ENCODE measurements at regions not wholly inside any gene's neighbourhood (a gene's known extent, or its start where the extent isn't known, plus 50 kb on each side); places are given as distances from the start of the nearest gene placed in this dataset.

DNA sequence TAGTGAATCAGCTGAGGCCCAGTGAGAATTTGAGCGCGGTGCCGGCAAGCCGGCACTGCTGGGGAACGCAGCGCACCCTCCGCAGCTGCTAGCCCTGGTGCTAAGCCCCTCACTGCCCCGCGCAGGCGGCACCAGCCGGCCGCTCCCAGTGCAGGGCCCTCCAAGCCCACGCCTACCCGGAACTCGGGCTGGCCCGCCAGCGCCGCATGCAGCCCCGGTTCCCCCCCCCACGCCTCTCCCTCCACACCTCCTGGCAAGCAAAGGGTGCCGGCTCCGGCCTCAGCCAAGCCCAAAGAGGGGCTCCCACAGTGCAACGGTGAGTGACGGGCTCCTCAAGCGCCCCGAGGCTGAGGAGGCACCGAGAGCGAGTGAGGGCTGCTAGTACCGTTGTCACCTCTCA is 54.5 kb upstream of the VASH1 start:
- POLR2A ChIA-PET (ENCODE audit: low non-redundant PET): no interaction called here
- no TSS peak for BruUV-seq (replicated peaks)
- DNase-seq (ENCODE audit: low spot score): no peak

GRCh38 chr14:76708028-76708427 is 53.2 kb upstream of the VASH1 start:
- Histone ChIP-seq H3K4me3 (ENCODE audit: low read depth, low read length, poor library complexity, severe bottlenecking) (no peak overlapping the region), H3K9me3 (ENCODE audit: low read depth, low read length, poor library complexity, severe bottlenecking) (no peaks in the 10 kb centered on the region), H3K4me1 (ENCODE audit: insufficient read depth, low read length, poor library complexity, severe bottlenecking) (no peaks in the 10 kb centered on the region), H3K36me3 (ENCODE audit: insufficient read depth, low read length, poor library complexity, severe bottlenecking) (no peaks in the 10 kb centered on the region), H3K27me3 (replicated peaks; ENCODE audit: insufficient read depth, low read depth, low read length, poor library complexity) (no peaks in the 10 kb centered on the region), H3K27ac (ENCODE audit: low read depth, low read length, poor library complexity, severe bottlenecking) (no peak overlapping the region)
- DNase-seq (ENCODE audit: low spot score): no peak
- BruUV-seq (replicated peaks): no TSS peak
- ChIA-PET POLR2A (ENCODE audit: low non-redundant PET) (no interaction called here), CTCF (interaction anchor here (1.0 kb wide), 1 partner anchor 77 kb away, joined by 6 read pairs; no protein-coding TSS in a partner anchor)
- intact Hi-C loops (cut with micrococcal nuclease; ENCODE audit: unreplicated experiment): loop anchor here (2.0 kb wide), 1 partner anchor 77 kb away; no protein-coding TSS in a partner anchor
- TF ChIP-seq EZH2 (IDR thresholded peaks at IDR 0.05; ENCODE audit: borderline replicate concordance, low read depth, low read length, poor library complexity, severe bottlenecking) (no peak), CTCF (conservative IDR thresholded peaks at IDR 0.05; ENCODE audit: low read depth, low read length) (no peak)

More for the DNA sequence above, 54.5 kb upstream of the VASH1 start:
- TF ChIP-seq CTCF (conservative IDR thresholded peaks at IDR 0.05; ENCODE audit: low read depth, low read length): no peak
- no peak for TF ChIP-seq EZH2 (IDR thresholded peaks at IDR 0.05; ENCODE audit: borderline replicate concordance, low read depth, low read length, poor library complexity, severe bottlenecking)
- no peaks in the 10 kb centered on the region for H3K27me3 ChIP-seq (replicated peaks; ENCODE audit: insufficient read depth, low read depth, low read length, poor library complexity)
- H3K36me3 ChIP-seq (ENCODE audit: insufficient read depth, low read length, poor library complexity, severe bottlenecking): no peaks in the 10 kb centered on the region
- intact Hi-C loops (cut with micrococcal nuclease; ENCODE audit: unreplicated experiment): no loop called here
- no peaks in the 10 kb centered on the region for H3K9me3 ChIP-seq (ENCODE audit: low read depth, low read length, poor library complexity, severe bottlenecking)
- no peak overlapping the region for H3K27ac ChIP-seq (ENCODE audit: low read depth, low read length, poor library complexity, severe bottlenecking)
- CTCF ChIA-PET: no interaction called here
- H3K4me1 ChIP-seq (ENCODE audit: insufficient read depth, low read length, poor library complexity, severe bottlenecking): no peaks in the 10 kb centered on the region
- no peak overlapping the region for H3K4me3 ChIP-seq (ENCODE audit: low read depth, low read length, poor library complexity, severe bottlenecking)

GRCh38 chr14:76708771-76709170 is 52.5 kb upstream of the VASH1 start:
- POLR2A ChIA-PET (ENCODE audit: low non-redundant PET): no interaction called here

More at GRCh38 chr14:76708771-76709170, 52.5 kb upstream of the VASH1 start:
- Histone ChIP-seq H3K36me3 (ENCODE audit: insufficient read depth, low read length, poor library complexity, severe bottlenecking) (no peaks in the 10 kb centered on the region), H3K27me3 (replicated peaks; ENCODE audit: insufficient read depth, low read depth, low read length, poor library complexity) (no peaks in the 10 kb centered on the region), H3K4me1 (ENCODE audit: insufficient read depth, low read length, poor library complexity, severe bottlenecking) (no peaks in the 10 kb centered on the region), H3K4me3 (ENCODE audit: low read depth, low read length, poor library complexity, severe bottlenecking) (no peak overlapping the region), H3K27ac (ENCODE audit: low read depth, low read length, poor library complexity, severe bottlenecking) (no peak overlapping the region), H3K9me3 (ENCODE audit: low read depth, low read length, poor library complexity, severe bottlenecking) (no peaks in the 10 kb centered on the region)
- intact Hi-C loops (cut with micrococcal nuclease; ENCODE audit: unreplicated experiment): loop anchor here (2.0 kb wide), 1 partner anchor 76 kb away; no protein-coding TSS in a partner anchor
- no TSS peak for BruUV-seq (replicated peaks)
- no peak for DNase-seq (ENCODE audit: low spot score)
- CTCF ChIA-PET: no interaction called here
- no peak for TF ChIP-seq CTCF (conservative IDR thresholded peaks at IDR 0.05; ENCODE audit: low read depth, low read length)
- no peak for TF ChIP-seq EZH2 (IDR thresholded peaks at IDR 0.05; ENCODE audit: borderline replicate concordance, low read depth, low read length, poor library complexity, severe bottlenecking)
